GM23338 (cell line): ENCODE measurements at regions not wholly inside any gene's neighbourhood (a gene's known extent, or its start where the extent isn't known, plus 50 kb on each side); places are given as distances from the start of the nearest gene placed in this dataset.

Experiments used
- ATAC-seq: fragments of 200-7000 bp; cut with Tn5 transposase; 3 replicates; pipeline ENCODE4 v1.9.1; 2020
- DNase-seq: peaks from one replicate; pipeline ENCODE4 v3.0.0-alpha.2; 2015; ENCODE audit warnings: low spot score
- H2AFZ ChIP-seq: fragments of 200-600 bp; sonication (generic); 2 replicates; pipeline ENCODE4 v1.8.0; 2016; ENCODE audit warnings: antibody characterized with exemption, mild to moderate bottlenecking, moderate library complexity
- H3F3A ChIP-seq: fragments of 200-600 bp; sonication (generic); replicated peaks from 2 replicates; pipeline ENCODE4 v1.8.0; 2017; ENCODE audit warnings: antibody characterized with exemption, mixed run types, low read depth
- H3K27ac ChIP-seq: fragments of 200-600 bp; sonication (generic); 2 replicates; pipeline ENCODE4 v1.6.1; 2016; ENCODE audit warnings: low read depth
- H3K27me3 ChIP-seq: fragments of 200-600 bp; sonication (generic); 2 replicates; pipeline ENCODE4 v1.8.0; 2016; ENCODE audit warnings: mild to moderate bottlenecking, mixed run types, moderate library complexity; ENCODE audit not compliant: insufficient read depth
- H3K36me3 ChIP-seq: fragments of 200-600 bp; sonication (generic); 2 replicates; pipeline ENCODE4 v1.8.0; 2016; ENCODE audit warnings: mild to moderate bottlenecking; ENCODE audit not compliant: insufficient read depth
- H3K4me1 ChIP-seq: fragments of 200-600 bp; sonication (generic); 2 replicates; pipeline ENCODE4 v1.8.0; 2016; ENCODE audit warnings: mild to moderate bottlenecking, moderate library complexity; ENCODE audit not compliant: insufficient read depth
- H3K4me2 ChIP-seq: fragments of 200-600 bp; sonication (generic); 2 replicates; pipeline ENCODE4 v1.7.1; 2017; ENCODE audit warnings: mixed run types
- H3K4me3 ChIP-seq: fragments of 200-600 bp; sonication (generic); 2 replicates; pipeline ENCODE4 v1.6.1; 2016; ENCODE audit warnings: mixed run types
- H3K79me2 ChIP-seq: fragments of 200-600 bp; sonication (generic); replicated peaks from 2 replicates; pipeline ENCODE4 v1.8.0; 2017; ENCODE audit warnings: mild to moderate bottlenecking; ENCODE audit not compliant: insufficient read depth
- H3K9me2 ChIP-seq: fragments of 200-600 bp; sonication (generic); 2 replicates; pipeline ENCODE4 v1.8.0; 2017; ENCODE audit not compliant: insufficient read depth
- H4K20me1 ChIP-seq: fragments of 200-600 bp; sonication (generic); replicated peaks from 2 replicates; pipeline ENCODE4 v1.8.0; 2017; ENCODE audit warnings: mild to moderate bottlenecking; ENCODE audit not compliant: insufficient read depth
- H3K27ac Mint-ChIP-seq: 2 replicates; pipeline ENCODE4 v1.8.0; 2020; ENCODE audit warnings: inconsistent platforms, mild to moderate bottlenecking, moderate library complexity, mixed read lengths
- H3K27me3 Mint-ChIP-seq: 3 replicates; pipeline ENCODE4 v1.8.0; 2022; ENCODE audit warnings: low read depth, mild to moderate bottlenecking, moderate library complexity, mixed read lengths, inconsistent platforms; ENCODE audit not compliant: insufficient read depth, poor library complexity
- H3K36me3 Mint-ChIP-seq: 3 replicates; pipeline ENCODE4 v1.8.0; 2021; ENCODE audit warnings: low read depth, mild to moderate bottlenecking, inconsistent platforms, moderate library complexity, mixed read lengths
- H3K4me1 Mint-ChIP-seq: 3 replicates; pipeline ENCODE4 v1.8.0; 2020; ENCODE audit warnings: mild to moderate bottlenecking, inconsistent platforms, mixed read lengths
- H3K4me3 Mint-ChIP-seq: 3 replicates; pipeline ENCODE4 v1.8.0; 2021; ENCODE audit warnings: moderate library complexity, mild to moderate bottlenecking, inconsistent platforms, mixed read lengths
- H3K9me3 Mint-ChIP-seq: 3 replicates; pipeline ENCODE4 v1.8.0; 2020; ENCODE audit warnings: moderate library complexity, mild to moderate bottlenecking, inconsistent platforms, mixed read lengths
- CREB1 ChIP-seq: fragments of 250-450 bp; sonication (Bioruptor Pico); IDR thresholded peaks from 2 replicates; pipeline ENCODE4 v1.5.0; 2020; ENCODE audit warnings: low read depth, mild to moderate bottlenecking, moderate library complexity
- EZH2 ChIP-seq: fragments of 200-600 bp; sonication (generic); IDR thresholded peaks from one replicate; pipeline ENCODE4 v1.8.0; 2017; ENCODE audit warnings: antibody characterized with exemption, mild to moderate bottlenecking, low read depth; ENCODE audit not compliant: unreplicated experiment
- EZH2phosphoT487 ChIP-seq: fragments of 200-600 bp; sonication (generic); IDR thresholded peaks from one replicate; pipeline ENCODE4 v1.8.1; 2018; ENCODE audit warnings: antibody characterized with exemption; ENCODE audit not compliant: unreplicated experiment
- JUNB ChIP-seq: IDR thresholded peaks from one replicate; pipeline ENCODE4 v1.6.1; 2016; ENCODE audit warnings: antibody characterized with exemption; ENCODE audit not compliant: unreplicated experiment
- NANOG ChIP-seq: IDR thresholded peaks from 2 replicates; pipeline ENCODE4 v1.6.1; 2016; ENCODE audit warnings: antibody characterized with exemption, borderline replicate concordance
- POLR2AphosphoS5 ChIP-seq: IDR thresholded peaks from 2 replicates; pipeline ENCODE4 v1.6.1; 2016; ENCODE audit warnings: antibody characterized with exemption, low read depth
- STAT1 ChIP-seq: IDR thresholded peaks from one replicate; pipeline ENCODE4 v1.6.1; 2016; ENCODE audit warnings: antibody characterized with exemption; ENCODE audit not compliant: unreplicated experiment
- ZNF114 ChIP-seq: fragments of 250-450 bp; sonication (Bioruptor Pico); IDR thresholded peaks from 2 replicates; pipeline ENCODE4 v1.5.0; 2020; ENCODE audit warnings: mild to moderate bottlenecking, moderate library complexity
- TF ChIP-seq, protein P1 (sequence below), 2 experiments: fragments of 200-600 bp in 1 of 2; sonication (generic) in 1 of 2; conservative IDR thresholded peaks; 2 replicates each; pipeline versions ENCODE4 v1.5.1 to v1.6.1; 2016 to 2017; ENCODE audit warnings: antibody characterized with exemption in 2 of 2, low read depth in 2 of 2, mild to moderate bottlenecking in 2 of 2, moderate library complexity in 1 of 2
- TF ChIP-seq, protein P2 (sequence below): IDR thresholded peaks from 2 replicates; pipeline ENCODE4 v1.6.1; 2016; ENCODE audit warnings: antibody characterized with exemption
- TF ChIP-seq, protein P3 (sequence below): fragments of 250-450 bp; sonication (Bioruptor Pico); IDR thresholded peaks from 2 replicates; pipeline ENCODE4 v1.5.0; 2020; ENCODE audit warnings: mild to moderate bottlenecking, moderate library complexity
- TF ChIP-seq, protein P4 (sequence below): IDR thresholded peaks from one replicate; pipeline ENCODE4 v1.6.1; 2018; ENCODE audit warnings: antibody characterized with exemption; ENCODE audit not compliant: unreplicated experiment

DNA sequence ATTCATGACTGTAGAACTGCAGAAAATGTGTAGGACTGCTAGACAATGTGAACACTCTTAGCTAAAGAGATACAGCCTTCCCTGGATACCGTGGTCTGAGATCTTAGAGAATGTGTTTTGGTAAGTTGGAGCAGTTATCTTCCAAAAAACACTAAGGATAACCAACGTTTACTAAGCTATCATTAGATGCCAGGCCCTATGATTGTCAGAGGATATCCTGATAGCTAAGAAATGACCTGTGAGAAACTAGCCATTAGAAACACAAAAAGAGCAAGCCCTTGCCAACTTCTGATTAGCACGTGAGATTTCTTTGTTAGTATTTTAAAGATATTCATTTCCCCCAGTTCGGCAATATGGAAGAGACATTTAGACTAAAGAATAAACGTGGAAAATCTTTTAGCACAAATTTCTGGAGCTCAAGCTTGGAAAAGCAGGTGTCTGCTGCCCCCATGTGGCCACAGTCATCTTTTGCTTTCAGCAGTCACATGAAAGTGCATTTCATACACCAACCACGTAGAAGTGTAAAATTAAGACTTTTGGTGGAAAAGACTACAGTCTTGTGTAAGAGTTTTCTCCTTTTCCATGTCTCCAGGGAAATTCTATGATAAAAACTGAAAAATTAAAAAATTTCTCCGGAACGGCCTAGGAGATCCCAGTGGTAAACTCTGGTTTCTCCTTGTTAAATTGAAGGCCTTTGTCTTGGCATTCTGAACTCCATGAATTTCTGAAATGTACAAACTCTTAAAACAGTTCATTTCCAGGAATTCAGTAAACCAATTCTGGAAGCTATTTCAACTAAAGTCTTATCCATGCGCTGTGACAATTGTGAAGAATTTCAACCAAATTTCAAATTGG lies 136.4 kb downstream of the ZNF674 start (continued):
- TF ChIP-seq, protein P1, sequence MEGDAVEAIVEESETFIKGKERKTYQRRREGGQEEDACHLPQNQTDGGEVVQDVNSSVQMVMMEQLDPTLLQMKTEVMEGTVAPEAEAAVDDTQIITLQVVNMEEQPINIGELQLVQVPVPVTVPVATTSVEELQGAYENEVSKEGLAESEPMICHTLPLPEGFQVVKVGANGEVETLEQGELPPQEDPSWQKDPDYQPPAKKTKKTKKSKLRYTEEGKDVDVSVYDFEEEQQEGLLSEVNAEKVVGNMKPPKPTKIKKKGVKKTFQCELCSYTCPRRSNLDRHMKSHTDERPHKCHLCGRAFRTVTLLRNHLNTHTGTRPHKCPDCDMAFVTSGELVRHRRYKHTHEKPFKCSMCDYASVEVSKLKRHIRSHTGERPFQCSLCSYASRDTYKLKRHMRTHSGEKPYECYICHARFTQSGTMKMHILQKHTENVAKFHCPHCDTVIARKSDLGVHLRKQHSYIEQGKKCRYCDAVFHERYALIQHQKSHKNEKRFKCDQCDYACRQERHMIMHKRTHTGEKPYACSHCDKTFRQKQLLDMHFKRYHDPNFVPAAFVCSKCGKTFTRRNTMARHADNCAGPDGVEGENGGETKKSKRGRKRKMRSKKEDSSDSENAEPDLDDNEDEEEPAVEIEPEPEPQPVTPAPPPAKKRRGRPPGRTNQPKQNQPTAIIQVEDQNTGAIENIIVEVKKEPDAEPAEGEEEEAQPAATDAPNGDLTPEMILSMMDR (conservative IDR thresholded peaks at IDR 0.05; ENCODE audit: low read depth in 2 of 2) = peak; percentile 74 to 84
- TF ChIP-seq JUNB = no peak

DNA sequence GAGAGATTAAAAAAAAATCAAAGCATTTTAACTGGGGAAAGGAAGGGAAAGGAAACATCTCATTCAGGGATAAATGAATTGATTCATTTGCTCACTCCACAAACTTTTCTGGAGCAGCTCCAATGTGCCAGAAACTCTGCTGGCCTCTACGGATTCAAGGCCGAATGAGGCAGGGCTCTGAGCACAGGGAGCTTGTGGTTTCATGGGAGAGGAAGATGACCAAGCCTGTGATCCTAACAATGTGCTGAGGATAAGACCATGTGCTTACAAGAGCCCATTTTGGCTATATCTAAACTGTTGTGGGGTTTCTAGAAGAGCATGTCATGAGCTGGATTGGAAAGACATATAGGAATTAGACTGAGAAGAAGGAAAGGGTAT lies 137.5 kb downstream of the ZNF674 start:
- H4K20me1 ChIP-seq = no peaks in the 10 kb centered on the region
- H3K4me2 ChIP-seq = no peak overlapping the region
- no peak overlapping the region for H3K4me3 Mint-ChIP-seq
- H3K79me2 ChIP-seq = no peaks in the 10 kb centered on the region
- H3K36me3 ChIP-seq = no peaks in the 10 kb centered on the region
- DNase-seq = no peak
- H3K27ac Mint-ChIP-seq = no peak overlapping the region
- no peaks in the 10 kb centered on the region for H3K36me3 Mint-ChIP-seq
- no peak overlapping the region for H3K4me3 ChIP-seq
- ATAC-seq = no peak
- H3K4me1 Mint-ChIP-seq = 0 out of 3 replicates have a peak, but pooled peaks cover 2% of the 10 kb centered on the region
- no peaks in the 10 kb centered on the region for H3K27me3 Mint-ChIP-seq
- no peaks in the 10 kb centered on the region for H3K27me3 ChIP-seq
- no peaks in the 10 kb centered on the region for H3K9me2 ChIP-seq
- H3K4me1 ChIP-seq = no peaks in the 10 kb centered on the region
- no peak overlapping the region for H3K27ac ChIP-seq
- H2AFZ ChIP-seq = no peak overlapping the region
- no peaks in the 10 kb centered on the region for H3F3A ChIP-seq
- H3K9me3 Mint-ChIP-seq = no peaks in the 10 kb centered on the region; the same call in 2 of the 3 replicates
- TF ChIP-seq CREB1 (CRISPR knock-in tag) (no peak), EZH2phosphoT487 (no peak), JUNB (no peak), ZNF114 (CRISPR knock-in tag) (no peak), EZH2 (no peak), NANOG (no peak), POLR2AphosphoS5 (no peak), STAT1 (no peak)
- TF ChIP-seq, protein P2, sequence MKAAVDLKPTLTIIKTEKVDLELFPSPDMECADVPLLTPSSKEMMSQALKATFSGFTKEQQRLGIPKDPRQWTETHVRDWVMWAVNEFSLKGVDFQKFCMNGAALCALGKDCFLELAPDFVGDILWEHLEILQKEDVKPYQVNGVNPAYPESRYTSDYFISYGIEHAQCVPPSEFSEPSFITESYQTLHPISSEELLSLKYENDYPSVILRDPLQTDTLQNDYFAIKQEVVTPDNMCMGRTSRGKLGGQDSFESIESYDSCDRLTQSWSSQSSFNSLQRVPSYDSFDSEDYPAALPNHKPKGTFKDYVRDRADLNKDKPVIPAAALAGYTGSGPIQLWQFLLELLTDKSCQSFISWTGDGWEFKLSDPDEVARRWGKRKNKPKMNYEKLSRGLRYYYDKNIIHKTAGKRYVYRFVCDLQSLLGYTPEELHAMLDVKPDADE = no peak
- TF ChIP-seq, protein P3, sequence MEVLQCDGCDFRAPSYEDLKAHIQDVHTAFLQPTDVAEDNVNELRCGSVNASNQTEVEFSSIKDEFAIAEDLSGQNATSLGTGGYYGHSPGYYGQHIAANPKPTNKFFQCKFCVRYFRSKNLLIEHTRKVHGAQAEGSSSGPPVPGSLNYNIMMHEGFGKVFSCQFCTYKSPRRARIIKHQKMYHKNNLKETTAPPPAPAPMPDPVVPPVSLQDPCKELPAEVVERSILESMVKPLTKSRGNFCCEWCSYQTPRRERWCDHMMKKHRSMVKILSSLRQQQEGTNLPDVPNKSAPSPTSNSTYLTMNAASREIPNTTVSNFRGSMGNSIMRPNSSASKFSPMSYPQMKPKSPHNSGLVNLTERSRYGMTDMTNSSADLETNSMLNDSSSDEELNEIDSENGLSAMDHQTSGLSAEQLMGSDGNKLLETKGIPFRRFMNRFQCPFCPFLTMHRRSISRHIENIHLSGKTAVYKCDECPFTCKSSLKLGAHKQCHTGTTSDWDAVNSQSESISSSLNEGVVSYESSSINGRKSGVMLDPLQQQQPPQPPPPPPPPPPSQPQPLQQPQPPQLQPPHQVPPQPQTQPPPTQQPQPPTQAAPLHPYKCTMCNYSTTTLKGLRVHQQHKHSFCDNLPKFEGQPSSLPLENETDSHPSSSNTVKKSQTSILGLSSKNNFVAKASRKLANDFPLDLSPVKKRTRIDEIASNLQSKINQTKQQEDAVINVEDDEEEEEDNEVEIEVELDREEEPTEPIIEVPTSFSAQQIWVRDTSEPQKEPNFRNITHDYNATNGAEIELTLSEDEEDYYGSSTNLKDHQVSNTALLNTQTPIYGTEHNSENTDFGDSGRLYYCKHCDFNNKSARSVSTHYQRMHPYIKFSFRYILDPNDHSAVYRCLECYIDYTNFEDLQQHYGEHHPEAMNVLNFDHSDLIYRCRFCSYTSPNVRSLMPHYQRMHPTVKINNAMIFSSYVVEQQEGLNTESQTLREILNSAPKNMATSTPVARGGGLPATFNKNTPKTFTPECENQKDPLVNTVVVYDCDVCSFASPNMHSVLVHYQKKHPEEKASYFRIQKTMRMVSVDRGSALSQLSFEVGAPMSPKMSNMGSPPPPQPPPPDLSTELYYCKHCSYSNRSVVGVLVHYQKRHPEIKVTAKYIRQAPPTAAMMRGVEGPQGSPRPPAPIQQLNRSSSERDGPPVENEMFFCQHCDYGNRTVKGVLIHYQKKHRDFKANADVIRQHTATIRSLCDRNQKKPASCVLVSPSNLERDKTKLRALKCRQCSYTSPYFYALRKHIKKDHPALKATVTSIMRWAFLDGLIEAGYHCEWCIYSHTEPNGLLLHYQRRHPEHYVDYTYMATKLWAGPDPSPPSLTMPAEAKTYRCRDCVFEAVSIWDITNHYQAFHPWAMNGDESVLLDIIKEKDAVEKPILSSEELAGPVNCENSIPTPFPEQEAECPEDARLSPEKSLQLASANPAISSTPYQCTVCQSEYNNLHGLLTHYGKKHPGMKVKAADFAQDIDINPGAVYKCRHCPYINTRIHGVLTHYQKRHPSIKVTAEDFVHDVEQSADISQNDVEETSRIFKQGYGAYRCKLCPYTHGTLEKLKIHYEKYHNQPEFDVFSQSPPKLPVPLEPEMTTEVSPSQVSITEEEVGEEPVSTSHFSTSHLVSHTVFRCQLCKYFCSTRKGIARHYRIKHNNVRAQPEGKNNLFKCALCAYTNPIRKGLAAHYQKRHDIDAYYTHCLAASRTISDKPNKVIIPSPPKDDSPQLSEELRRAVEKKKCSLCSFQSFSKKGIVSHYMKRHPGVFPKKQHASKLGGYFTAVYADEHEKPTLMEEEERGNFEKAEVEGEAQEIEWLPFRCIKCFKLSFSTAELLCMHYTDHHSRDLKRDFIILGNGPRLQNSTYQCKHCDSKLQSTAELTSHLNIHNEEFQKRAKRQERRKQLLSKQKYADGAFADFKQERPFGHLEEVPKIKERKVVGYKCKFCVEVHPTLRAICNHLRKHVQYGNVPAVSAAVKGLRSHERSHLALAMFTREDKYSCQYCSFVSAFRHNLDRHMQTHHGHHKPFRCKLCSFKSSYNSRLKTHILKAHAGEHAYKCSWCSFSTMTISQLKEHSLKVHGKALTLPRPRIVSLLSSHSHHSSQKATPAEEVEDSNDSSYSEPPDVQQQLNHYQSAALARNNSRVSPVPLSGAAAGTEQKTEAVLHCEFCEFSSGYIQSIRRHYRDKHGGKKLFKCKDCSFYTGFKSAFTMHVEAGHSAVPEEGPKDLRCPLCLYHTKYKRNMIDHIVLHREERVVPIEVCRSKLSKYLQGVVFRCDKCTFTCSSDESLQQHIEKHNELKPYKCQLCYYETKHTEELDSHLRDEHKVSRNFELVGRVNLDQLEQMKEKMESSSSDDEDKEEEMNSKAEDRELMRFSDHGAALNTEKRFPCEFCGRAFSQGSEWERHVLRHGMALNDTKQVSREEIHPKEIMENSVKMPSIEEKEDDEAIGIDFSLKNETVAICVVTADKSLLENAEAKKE (CRISPR knock-in tag) = no peak
- TF ChIP-seq, protein P4, sequence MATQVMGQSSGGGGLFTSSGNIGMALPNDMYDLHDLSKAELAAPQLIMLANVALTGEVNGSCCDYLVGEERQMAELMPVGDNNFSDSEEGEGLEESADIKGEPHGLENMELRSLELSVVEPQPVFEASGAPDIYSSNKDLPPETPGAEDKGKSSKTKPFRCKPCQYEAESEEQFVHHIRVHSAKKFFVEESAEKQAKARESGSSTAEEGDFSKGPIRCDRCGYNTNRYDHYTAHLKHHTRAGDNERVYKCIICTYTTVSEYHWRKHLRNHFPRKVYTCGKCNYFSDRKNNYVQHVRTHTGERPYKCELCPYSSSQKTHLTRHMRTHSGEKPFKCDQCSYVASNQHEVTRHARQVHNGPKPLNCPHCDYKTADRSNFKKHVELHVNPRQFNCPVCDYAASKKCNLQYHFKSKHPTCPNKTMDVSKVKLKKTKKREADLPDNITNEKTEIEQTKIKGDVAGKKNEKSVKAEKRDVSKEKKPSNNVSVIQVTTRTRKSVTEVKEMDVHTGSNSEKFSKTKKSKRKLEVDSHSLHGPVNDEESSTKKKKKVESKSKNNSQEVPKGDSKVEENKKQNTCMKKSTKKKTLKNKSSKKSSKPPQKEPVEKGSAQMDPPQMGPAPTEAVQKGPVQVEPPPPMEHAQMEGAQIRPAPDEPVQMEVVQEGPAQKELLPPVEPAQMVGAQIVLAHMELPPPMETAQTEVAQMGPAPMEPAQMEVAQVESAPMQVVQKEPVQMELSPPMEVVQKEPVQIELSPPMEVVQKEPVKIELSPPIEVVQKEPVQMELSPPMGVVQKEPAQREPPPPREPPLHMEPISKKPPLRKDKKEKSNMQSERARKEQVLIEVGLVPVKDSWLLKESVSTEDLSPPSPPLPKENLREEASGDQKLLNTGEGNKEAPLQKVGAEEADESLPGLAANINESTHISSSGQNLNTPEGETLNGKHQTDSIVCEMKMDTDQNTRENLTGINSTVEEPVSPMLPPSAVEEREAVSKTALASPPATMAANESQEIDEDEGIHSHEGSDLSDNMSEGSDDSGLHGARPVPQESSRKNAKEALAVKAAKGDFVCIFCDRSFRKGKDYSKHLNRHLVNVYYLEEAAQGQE = no peak
